Hepatocyte (in vitro differentiated cells): ENCODE measurements at regions not wholly inside any gene's neighbourhood (a gene's known extent, or its start where the extent isn't known, plus 50 kb on each side); places are given as distances from the start of the nearest gene placed in this dataset.

ENCODE experiments used
- DNase-seq: peaks from one replicate; pipeline ENCODE4 v3.0.0-alpha.2; 2016; ENCODE audit warnings: low spot score
- H2AFZ ChIP-seq: fragments of 200-600 bp; sonication (generic); 2 replicates; pipeline ENCODE4 v1.6.0; 2016; ENCODE audit warnings: antibody characterized with exemption, mild to moderate bottlenecking
- H3K27ac ChIP-seq: fragments of 200-600 bp; sonication (generic); 2 replicates; pipeline ENCODE4 v1.5.1; 2016; ENCODE audit warnings: mild to moderate bottlenecking
- H3K27me3 ChIP-seq: fragments of 200-600 bp; sonication (generic); 2 replicates; pipeline ENCODE4 v1.6.1; 2016
- H3K36me3 ChIP-seq: fragments of 200-600 bp; sonication (generic); replicated peaks from 2 replicates; pipeline ENCODE4 v1.5.1; 2016; ENCODE audit warnings: low read depth; ENCODE audit not compliant: insufficient read depth
- H3K4me1 ChIP-seq: fragments of 200-600 bp; sonication (generic); 2 replicates; pipeline ENCODE4 v1.5.1; 2016; ENCODE audit warnings: mild to moderate bottlenecking, moderate library complexity; ENCODE audit not compliant: insufficient read depth
- H3K4me2 ChIP-seq: fragments of 200-600 bp; sonication (generic); 2 replicates; pipeline ENCODE4 v1.6.0; 2016
- H3K4me3 ChIP-seq: fragments of 200-600 bp; sonication (generic); 2 replicates; pipeline ENCODE4 v1.5.1; 2016; ENCODE audit warnings: mild to moderate bottlenecking
- H3K79me2 ChIP-seq: fragments of 200-600 bp; sonication (generic); 2 replicates; pipeline ENCODE4 v1.6.0; 2017; ENCODE audit warnings: mild to moderate bottlenecking
- H3K9me2 ChIP-seq: fragments of 200-600 bp; sonication (generic); replicated peaks from 2 replicates; pipeline ENCODE4 v1.6.0; 2017; ENCODE audit warnings: mild to moderate bottlenecking; ENCODE audit not compliant: insufficient read depth
- H3K9me3 ChIP-seq: fragments of 200-600 bp; sonication (generic); 2 replicates; pipeline ENCODE4 v1.5.1; 2016; ENCODE audit warnings: low read depth, mild to moderate bottlenecking
- H4K20me1 ChIP-seq: fragments of 200-600 bp; sonication (generic); 2 replicates; pipeline ENCODE4 v1.6.0; 2016; ENCODE audit warnings: mild to moderate bottlenecking; ENCODE audit not compliant: insufficient read depth, poor library complexity, severe bottlenecking
- EZH2 ChIP-seq: fragments of 200-600 bp; sonication (generic); IDR thresholded peaks from 2 replicates; pipeline ENCODE4 v1.6.1; 2016; ENCODE audit warnings: antibody characterized with exemption, mild to moderate bottlenecking, borderline replicate concordance
- EZH2phosphoT487 ChIP-seq: fragments of 200-600 bp; sonication (generic); IDR thresholded peaks from one replicate; pipeline ENCODE4 v1.6.1; 2018; ENCODE audit warnings: antibody characterized with exemption, mild to moderate bottlenecking, low read depth, moderate library complexity; ENCODE audit not compliant: unreplicated experiment, severe bottlenecking
- WGBS: methylation state at CpG from one replicate; pipeline ENCODE4 v1.1.6; 2016; ENCODE audit warnings: low lambda C conversion rate; ENCODE audit errors: missing lambda C conversion rate; 5-methylcytosine and 5-hydroxymethylcytosine counted together
- TF ChIP-seq, protein P1 (sequence below): fragments of 200-600 bp; sonication (generic); IDR thresholded peaks from 2 replicates; pipeline ENCODE4 v1.5.1; 2016; ENCODE audit warnings: antibody characterized with exemption, mild to moderate bottlenecking; ENCODE audit not compliant: poor library complexity

DNA sequence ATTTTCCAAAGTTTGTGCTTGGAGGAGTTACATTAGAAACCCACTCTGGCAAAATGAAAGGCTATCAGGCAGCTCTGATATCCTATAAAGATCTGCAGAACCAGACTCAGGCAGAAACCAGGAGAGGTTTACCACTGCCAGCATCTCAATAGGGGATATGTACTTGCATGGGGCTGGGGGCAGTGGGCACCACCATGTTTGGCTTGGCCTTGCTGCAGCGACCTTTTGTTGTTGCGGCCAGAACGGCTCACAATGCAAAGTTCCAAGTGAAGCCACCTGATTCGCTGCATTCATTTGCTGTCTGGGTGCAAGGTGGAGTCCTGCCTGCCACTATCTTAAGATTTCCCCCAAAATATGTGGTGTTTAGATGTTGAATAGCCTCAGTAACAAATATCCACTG lies 81.3 kb downstream of the COPS8 start:
- Histone ChIP-seq H3K9me3 (peaks cover 13% of the 10 kb centered on the region), H3K27me3 (no peaks in the 10 kb centered on the region), H3K36me3 (no peaks in the 10 kb centered on the region), H3K4me2 (no peak overlapping the region), H3K4me1 (peaks cover 8% of the 10 kb centered on the region), H3K27ac (no peak overlapping the region), H3K79me2 (no peaks in the 10 kb centered on the region), H3K9me2 (no peaks in the 10 kb centered on the region), H2AFZ (no peak overlapping the region), H4K20me1 (no peaks in the 10 kb centered on the region), H3K4me3 (no peak overlapping the region)
- WGBS, result 97% methylated on average over 4 of the region's 4 CpGs
- TF ChIP-seq EZH2phosphoT487 (no peak), EZH2 (no peak)
- TF ChIP-seq, protein P1, sequence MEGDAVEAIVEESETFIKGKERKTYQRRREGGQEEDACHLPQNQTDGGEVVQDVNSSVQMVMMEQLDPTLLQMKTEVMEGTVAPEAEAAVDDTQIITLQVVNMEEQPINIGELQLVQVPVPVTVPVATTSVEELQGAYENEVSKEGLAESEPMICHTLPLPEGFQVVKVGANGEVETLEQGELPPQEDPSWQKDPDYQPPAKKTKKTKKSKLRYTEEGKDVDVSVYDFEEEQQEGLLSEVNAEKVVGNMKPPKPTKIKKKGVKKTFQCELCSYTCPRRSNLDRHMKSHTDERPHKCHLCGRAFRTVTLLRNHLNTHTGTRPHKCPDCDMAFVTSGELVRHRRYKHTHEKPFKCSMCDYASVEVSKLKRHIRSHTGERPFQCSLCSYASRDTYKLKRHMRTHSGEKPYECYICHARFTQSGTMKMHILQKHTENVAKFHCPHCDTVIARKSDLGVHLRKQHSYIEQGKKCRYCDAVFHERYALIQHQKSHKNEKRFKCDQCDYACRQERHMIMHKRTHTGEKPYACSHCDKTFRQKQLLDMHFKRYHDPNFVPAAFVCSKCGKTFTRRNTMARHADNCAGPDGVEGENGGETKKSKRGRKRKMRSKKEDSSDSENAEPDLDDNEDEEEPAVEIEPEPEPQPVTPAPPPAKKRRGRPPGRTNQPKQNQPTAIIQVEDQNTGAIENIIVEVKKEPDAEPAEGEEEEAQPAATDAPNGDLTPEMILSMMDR, result no peak
- DNase-seq, result no peak

DNA sequence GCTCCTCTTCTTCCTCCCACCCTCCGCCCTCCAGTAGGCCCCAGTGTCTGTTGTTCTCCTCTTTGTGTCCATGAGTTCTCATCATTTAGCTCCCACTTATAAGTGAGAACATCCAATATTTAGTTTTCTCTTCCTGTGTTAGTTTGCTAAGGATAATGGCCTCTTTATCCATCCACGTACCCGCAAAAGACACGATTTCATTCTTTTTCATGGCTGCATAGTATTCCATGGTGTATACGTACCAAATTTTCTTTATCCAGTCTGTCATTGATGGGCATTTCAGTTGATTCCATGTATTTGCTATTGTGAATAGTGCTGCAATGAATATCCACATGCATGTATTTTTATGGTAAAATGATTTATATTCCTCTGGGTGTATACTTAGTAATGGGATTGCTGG lies 82.2 kb downstream of the COPS8 start:
- H4K20me1 ChIP-seq, result no peaks in the 10 kb centered on the region
- H3K9me3 ChIP-seq, result peaks cover 13% of the 10 kb centered on the region
- no peaks in the 10 kb centered on the region for H3K27me3 ChIP-seq
- H3K4me2 ChIP-seq, result no peak overlapping the region
- H3K27ac ChIP-seq, result no peak overlapping the region
- peaks cover 14% of the 10 kb centered on the region for H3K4me1 ChIP-seq
- H2AFZ ChIP-seq, result no peak overlapping the region
- H3K79me2 ChIP-seq, result no peaks in the 10 kb centered on the region
- no peak overlapping the region for H3K4me3 ChIP-seq
- WGBS, result 98% methylated on average over 5 of the region's 5 CpGs
- no peaks in the 10 kb centered on the region for H3K9me2 ChIP-seq
- TF ChIP-seq EZH2 (no peak), EZH2phosphoT487 (no peak)
- TF ChIP-seq, protein P1, result no peak
- H3K36me3 ChIP-seq, result no peaks in the 10 kb centered on the region
- DNase-seq, result no peak

DNA sequence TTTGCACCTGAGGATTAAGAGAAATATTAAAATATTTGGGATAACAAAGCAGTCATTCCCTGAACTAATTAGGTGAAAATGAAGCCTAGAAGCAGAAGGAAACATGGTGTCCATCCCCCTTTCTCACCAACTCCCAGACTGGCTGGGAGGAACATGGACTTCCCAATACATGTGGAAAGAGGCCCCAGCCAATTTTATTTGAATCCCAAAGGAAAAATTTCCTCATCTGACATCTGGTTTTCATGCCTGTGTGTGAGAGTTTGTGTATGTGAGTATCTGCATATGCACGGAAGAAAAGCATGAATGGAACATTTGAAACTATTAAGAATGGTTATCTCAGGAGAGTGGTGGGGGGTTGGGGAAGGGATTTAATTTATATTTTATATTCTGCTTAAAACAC lies 84.3 kb downstream of the COPS8 start:
- 52% methylated on average over 1 of the region's 1 CpG for WGBS
- no peak overlapping the region for H3K4me2 ChIP-seq
- no peak overlapping the region for H3K4me3 ChIP-seq
- no peaks in the 10 kb centered on the region for H4K20me1 ChIP-seq
- peak overlapping the region; percentile 74 for H3K27ac ChIP-seq
- DNase-seq, result no peak
- no peaks in the 10 kb centered on the region for H3K27me3 ChIP-seq
- peaks cover 22% of the 10 kb centered on the region for H3K9me3 ChIP-seq
- TF ChIP-seq, protein P1, result no peak
- TF ChIP-seq EZH2 (no peak), EZH2phosphoT487 (no peak)
- no peaks in the 10 kb centered on the region for H3K9me2 ChIP-seq
- no peaks in the 10 kb centered on the region for H3K79me2 ChIP-seq
- H2AFZ ChIP-seq, result no peak overlapping the region
- H3K4me1 ChIP-seq, result peaks cover 14% of the 10 kb centered on the region
- H3K36me3 ChIP-seq, result no peaks in the 10 kb centered on the region

DNA sequence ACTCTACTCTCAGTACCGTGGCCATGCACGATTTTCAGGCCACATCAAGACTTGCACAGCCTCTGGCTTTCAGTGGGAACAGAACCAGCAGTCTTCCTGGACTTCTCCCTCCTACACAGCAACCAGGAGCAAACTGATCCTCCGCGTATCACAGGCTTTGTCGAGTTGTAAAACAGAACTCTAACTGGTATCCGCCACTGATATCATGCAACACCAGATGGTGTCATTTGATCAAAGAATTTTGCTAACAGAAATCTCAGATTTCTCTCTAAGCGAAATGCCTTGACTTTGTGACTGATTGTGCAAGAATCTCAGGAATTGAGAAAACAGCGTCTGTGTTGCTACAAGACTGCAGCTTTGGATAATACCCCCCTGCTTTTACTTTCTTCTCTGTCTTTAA lies 85.7 kb downstream of the COPS8 start:
- H3K27ac ChIP-seq, result peak overlapping the region; percentile 74
- no peaks in the 10 kb centered on the region for H3K9me2 ChIP-seq
- DNase-seq, result peak; percentile 68
- no peak overlapping the region for H3K4me3 ChIP-seq
- no peak overlapping the region for H2AFZ ChIP-seq
- H3K36me3 ChIP-seq, result no peaks in the 10 kb centered on the region
- H3K4me1 ChIP-seq, result peaks cover 9% of the 10 kb centered on the region
- 25% methylated on average over 8 of the region's 8 CpGs for WGBS
- no peaks in the 10 kb centered on the region for H4K20me1 ChIP-seq
- TF ChIP-seq EZH2 (no peak), EZH2phosphoT487 (no peak)
- TF ChIP-seq, protein P1, result peak; percentile 44
- peaks cover 26% of the 10 kb centered on the region for H3K9me3 ChIP-seq
- peak overlapping the region; percentile 25 for H3K4me2 ChIP-seq
- no peaks in the 10 kb centered on the region for H3K79me2 ChIP-seq
- H3K27me3 ChIP-seq, result no peaks in the 10 kb centered on the region
